ENCODE measurements at regions not wholly inside any gene's neighbourhood (a gene's known extent, or its start where the extent isn't known, plus 50 kb on each side); places are given as distances from the start of the nearest gene placed in this dataset.

GRCh38 chr5:4781299-4781698 is 358.8 kb upstream of the ADAMTS16 start:
- Histone ChIP-seq H3K36me3 (ENCODE audit: control insufficient read depth in 2 of 2, insufficient read depth in 1 of 2, low read length in 2 of 2) (no peaks in the 10 kb centered on the region), H3K27ac (ENCODE audit: extremely low read depth, low read depth, low read length) (no peak overlapping the region), H3K4me3 (ENCODE audit: low read depth, low read length) (no peak overlapping the region), H3K9me3 (ENCODE audit: control insufficient read depth, insufficient read depth, low read depth, low read length) (no peaks in the 10 kb centered on the region), H3K4me1 (ENCODE audit: control insufficient read depth, insufficient read depth, low read length) (no peaks in the 10 kb centered on the region)
- CTCF ChIA-PET = interaction anchor here (0.6 to 0.7 kb wide), 2 partner anchors 237 to 241 kb away, joined by 3 to 4 read pairs; no protein-coding TSS in a partner anchor
- TF ChIP-seq ZNF837 (tag by site-specific recombination; IDR thresholded peaks at IDR 0.05) (no peak), ZNF239 (tag by site-specific recombination; IDR thresholded peaks at IDR 0.05) (no peak)
- POLR2A ChIA-PET = no interaction called here

GRCh38 chr5:4785971-4786370 is 354.2 kb upstream of the ADAMTS16 start:
- H3K4me3 ChIP-seq (ENCODE audit: low read depth, low read length) = no peak overlapping the region
- no peak for TF ChIP-seq ZNF658 (tag by site-specific recombination; IDR thresholded peaks at IDR 0.05)
- no peak for TF ChIP-seq ZNF37A (tag by site-specific recombination; IDR thresholded peaks at IDR 0.05)
- TF ChIP-seq ZNF558 (tag by site-specific recombination; IDR thresholded peaks at IDR 0.05) = peak; percentile 96
- TF ChIP-seq ZNF837 (tag by site-specific recombination; IDR thresholded peaks at IDR 0.05) = no peak
- TF ChIP-seq ZNF433 (tag by site-specific recombination; IDR thresholded peaks at IDR 0.05; ENCODE audit: low read depth) = no peak
- no peak for TF ChIP-seq OVOL3 (tag by site-specific recombination; IDR thresholded peaks at IDR 0.05)
- TF ChIP-seq ZNF169 (tag by site-specific recombination; IDR thresholded peaks at IDR 0.05) = no peak
- TF ChIP-seq AEBP2 (tag by site-specific recombination; IDR thresholded peaks at IDR 0.05; ENCODE audit: borderline replicate concordance) = no peak
- no peak for TF ChIP-seq HOXA7 (CRISPR knock-in tag; IDR thresholded peaks at IDR 0.05; ENCODE audit: borderline replicate concordance)
- POLR2A ChIA-PET = no interaction called here
- H3K9me3 ChIP-seq (ENCODE audit: control insufficient read depth, insufficient read depth, low read depth, low read length) = no peaks in the 10 kb centered on the region
- CTCF ChIA-PET = no interaction called here
- H3K27ac ChIP-seq (ENCODE audit: extremely low read depth, low read depth, low read length) = no peak overlapping the region
- no peaks in the 10 kb centered on the region for H3K36me3 ChIP-seq (ENCODE audit: control insufficient read depth in 2 of 2, insufficient read depth in 1 of 2, low read length in 2 of 2)
- no peaks in the 10 kb centered on the region for H3K4me1 ChIP-seq (ENCODE audit: control insufficient read depth, insufficient read depth, low read length)

GRCh38 chr5:4797445-4797844 is 342.7 kb upstream of the ADAMTS16 start:
- CTCF ChIA-PET = no interaction called here
- TF ChIP-seq, protein P1, sequence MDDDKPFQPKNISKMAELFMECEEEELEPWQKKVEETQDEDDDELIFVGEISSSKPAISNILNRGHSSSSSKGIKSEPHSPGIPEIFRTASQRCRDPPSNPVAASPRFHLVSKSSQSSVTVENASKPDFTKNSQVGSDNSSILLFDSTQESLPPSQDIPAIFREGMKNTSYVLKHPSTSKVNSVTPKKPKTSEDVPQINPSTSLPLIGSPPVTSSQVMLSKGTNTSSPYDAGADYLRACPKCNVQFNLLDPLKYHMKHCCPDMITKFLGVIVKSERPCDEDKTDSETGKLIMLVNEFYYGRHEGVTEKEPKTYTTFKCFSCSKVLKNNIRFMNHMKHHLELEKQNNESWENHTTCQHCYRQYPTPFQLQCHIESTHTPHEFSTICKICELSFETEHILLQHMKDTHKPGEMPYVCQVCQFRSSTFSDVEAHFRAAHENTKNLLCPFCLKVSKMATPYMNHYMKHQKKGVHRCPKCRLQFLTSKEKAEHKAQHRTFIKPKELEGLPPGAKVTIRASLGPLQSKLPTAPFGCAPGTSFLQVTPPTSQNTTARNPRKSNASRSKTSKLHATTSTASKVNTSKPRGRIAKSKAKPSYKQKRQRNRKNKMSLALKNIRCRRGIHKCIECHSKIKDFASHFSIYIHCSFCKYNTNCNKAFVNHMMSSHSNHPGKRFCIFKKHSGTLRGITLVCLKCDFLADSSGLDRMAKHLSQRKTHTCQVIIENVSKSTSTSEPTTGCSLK (tag by site-specific recombination; IDR thresholded peaks at IDR 0.05) = no peak
- TF ChIP-seq KLF9 (tag by site-specific recombination; IDR thresholded peaks at IDR 0.05; ENCODE audit: low read depth) (no peak), PRDM4 (tag by site-specific recombination; IDR thresholded peaks at IDR 0.05) (no peak)

DNA sequence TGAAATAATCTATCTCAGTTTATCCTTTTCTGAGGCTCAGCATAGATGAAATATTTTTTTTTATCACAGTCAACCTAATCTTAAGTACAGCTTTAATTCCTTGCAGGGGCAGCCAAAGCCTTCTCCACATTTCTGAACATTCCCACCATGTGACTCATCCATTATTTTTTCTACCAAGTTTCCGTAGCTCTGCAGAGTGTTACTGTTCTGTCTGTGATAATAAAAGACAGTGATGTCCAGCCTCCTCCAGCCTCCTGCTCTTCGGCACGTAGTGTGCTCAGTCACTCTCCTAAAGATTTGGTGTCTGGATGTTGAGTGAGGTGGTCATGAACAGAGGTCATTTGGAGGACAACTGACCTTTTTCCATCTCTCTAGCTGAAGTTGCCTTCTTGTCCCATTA is 338.1 kb upstream of the ADAMTS16 start:
- Histone ChIP-seq H3K4me3 (ENCODE audit: low read depth, low read length) (no peak overlapping the region), H3K9me3 (ENCODE audit: control insufficient read depth, insufficient read depth, low read depth, low read length) (no peaks in the 10 kb centered on the region), H3K36me3 (ENCODE audit: control insufficient read depth in 2 of 2, insufficient read depth in 1 of 2, low read length in 2 of 2) (no peaks in the 10 kb centered on the region), H3K4me1 (ENCODE audit: control insufficient read depth, insufficient read depth, low read length) (no peaks in the 10 kb centered on the region), H3K27ac (ENCODE audit: extremely low read depth, low read depth, low read length) (no peak overlapping the region)
- ChIA-PET POLR2A (no interaction called here), CTCF (no interaction called here)
- TF ChIP-seq AEBP2 (tag by site-specific recombination; IDR thresholded peaks at IDR 0.05; ENCODE audit: borderline replicate concordance) = no peak
- no peak for TF ChIP-seq YY2 (tag by site-specific recombination; IDR thresholded peaks at IDR 0.05)
- no peak for TF ChIP-seq CTCF (tag by site-specific recombination; IDR thresholded peaks at IDR 0.05)
- no peak for TF ChIP-seq ZBTB8A (tag by site-specific recombination; IDR thresholded peaks at IDR 0.05)
- no peak for TF ChIP-seq ZNF645 (tag by site-specific recombination; IDR thresholded peaks at IDR 0.05)
- TF ChIP-seq ZNF366 (tag by site-specific recombination; conservative IDR thresholded peaks at IDR 0.05) = no peak

More at GRCh38 chr5:4797445-4797844, 342.7 kb upstream of the ADAMTS16 start:
- POLR2A ChIA-PET = no interaction called here
- Histone ChIP-seq H3K4me3 (ENCODE audit: low read depth, low read length) (no peak overlapping the region), H3K4me1 (ENCODE audit: control insufficient read depth, insufficient read depth, low read length) (no peaks in the 10 kb centered on the region), H3K27ac (ENCODE audit: extremely low read depth, low read depth, low read length) (no peak overlapping the region), H3K36me3 (ENCODE audit: control insufficient read depth in 2 of 2, insufficient read depth in 1 of 2, low read length in 2 of 2) (no peaks in the 10 kb centered on the region), H3K9me3 (ENCODE audit: control insufficient read depth, insufficient read depth, low read depth, low read length) (no peaks in the 10 kb centered on the region)
